OCI-LY1 (cell line): ENCODE measurements at regions not wholly inside any gene's neighbourhood (a gene's known extent, or its start where the extent isn't known, plus 50 kb on each side); places are given as distances from the start of the nearest gene placed in this dataset.

Experiments
- H2AFZ ChIP-seq: fragments of 200-600 bp; sonication (generic), shearing (Covaris generic); 2 replicates; pipeline ENCODE4 v1.6.0; 2014; ENCODE audit warnings: antibody characterized with exemption, mild to moderate bottlenecking, low read length
- H3F3A ChIP-seq: fragments of 200-600 bp; sonication (generic), shearing (Covaris generic); 2 replicates; pipeline ENCODE4 v1.6.0; 2014; ENCODE audit warnings: mild to moderate bottlenecking, antibody characterized with exemption, low read length, moderate library complexity; ENCODE audit not compliant: insufficient read depth
- H3K27ac ChIP-seq: fragments of 200-600 bp; sonication (generic); 2 replicates; pipeline ENCODE4 v1.5.1; 2014; ENCODE audit warnings: low read length, mixed run types, mild to moderate bottlenecking, low read depth; ENCODE audit not compliant: poor library complexity, severe bottlenecking
- H3K27me3 ChIP-seq: fragments of 200-600 bp; sonication (generic); 2 replicates; pipeline ENCODE4 v1.6.0; 2014; ENCODE audit warnings: antibody characterized with exemption, mild to moderate bottlenecking, low read length, moderate library complexity; ENCODE audit not compliant: insufficient read depth
- H3K36me3 ChIP-seq: fragments of 200-600 bp; sonication (generic); 2 replicates; pipeline ENCODE4 v1.6.1; 2014; ENCODE audit warnings: mild to moderate bottlenecking, antibody characterized with exemption, low read length, moderate library complexity, mixed read lengths; ENCODE audit not compliant: insufficient read depth
- H3K4me1 ChIP-seq: fragments of 200-600 bp; sonication (generic); 2 replicates; pipeline ENCODE4 v1.5.1; 2014; ENCODE audit warnings: mild to moderate bottlenecking, low read length, moderate library complexity; ENCODE audit not compliant: insufficient read depth, severe bottlenecking
- H3K4me2 ChIP-seq: fragments of 200-600 bp; sonication (generic), shearing (Covaris generic); 2 replicates; pipeline ENCODE4 v1.6.1; 2014; ENCODE audit warnings: low read length
- H3K4me3 ChIP-seq: fragments of 200-600 bp; sonication (generic); 2 replicates; pipeline ENCODE4 v1.5.1; 2014; ENCODE audit warnings: low read length, low read depth, mild to moderate bottlenecking, mixed read lengths; ENCODE audit not compliant: poor library complexity, severe bottlenecking
- H3K79me2 ChIP-seq: fragments of 200-600 bp; shearing (Covaris generic); 2 replicates; pipeline ENCODE4 v1.6.1; 2016; ENCODE audit warnings: mixed run types, low read length, mixed read lengths; ENCODE audit not compliant: insufficient read depth
- H3K9ac ChIP-seq: fragments of 200-600 bp; sonication (generic), shearing (Covaris generic); 2 replicates; pipeline ENCODE4 v1.6.1; 2014; ENCODE audit warnings: mild to moderate bottlenecking, low read length, mixed read lengths
- H3K9me2 ChIP-seq: fragments of 200-600 bp; sonication (generic), shearing (Covaris generic); 2 replicates; pipeline ENCODE4 v1.6.1; 2014; ENCODE audit warnings: low read depth, mild to moderate bottlenecking, low read length, mixed read lengths
- H3K9me3 ChIP-seq: fragments of 200-600 bp; shearing (Covaris generic); 2 replicates; pipeline ENCODE4 v1.6.1; 2014; ENCODE audit warnings: low read length, mixed read lengths
- H4K20me1 ChIP-seq: fragments of 200-600 bp; sonication (generic), shearing (Covaris generic); 2 replicates; pipeline ENCODE4 v1.6.0; 2016; ENCODE audit warnings: mild to moderate bottlenecking, low read length; ENCODE audit not compliant: insufficient read depth
- EZH2 ChIP-seq: fragments of 200-600 bp; sonication (generic), shearing (Covaris generic); IDR thresholded peaks from 2 replicates; pipeline ENCODE4 v1.8.0; 2017; ENCODE audit warnings: borderline replicate concordance, mixed run types, mild to moderate bottlenecking, antibody characterized with exemption, low read length, moderate library complexity, mixed read lengths
- TF ChIP-seq, protein P1 (sequence below): fragments of 200-600 bp; sonication (generic), shearing (Covaris generic); IDR thresholded peaks from 2 replicates; pipeline ENCODE4 v1.5.1; 2017; ENCODE audit warnings: mild to moderate bottlenecking, antibody characterized with exemption, low read length, moderate library complexity, mixed read lengths

DNA sequence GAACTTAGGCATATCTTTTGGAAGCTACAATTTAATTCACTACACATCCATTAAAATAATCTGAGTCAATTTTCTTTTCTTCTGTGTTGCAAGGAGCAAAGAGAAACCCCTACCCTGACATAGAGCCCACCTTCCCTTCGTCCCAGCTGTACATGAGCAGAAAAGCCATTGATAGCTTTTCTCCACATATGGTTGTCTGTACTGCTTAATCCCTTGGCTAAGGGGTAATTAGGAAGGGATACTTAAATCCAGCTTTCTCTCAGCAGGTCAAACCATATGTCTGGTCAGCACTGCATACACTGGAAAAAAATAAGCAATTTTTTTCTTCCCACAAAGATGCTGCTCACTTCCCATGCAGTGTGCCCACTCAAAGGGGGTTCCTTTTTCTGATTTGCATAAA, 94.7 kb upstream of the RAD23B start:
- H3K9me2 ChIP-seq: no peaks in the 10 kb centered on the region
- no peak overlapping the region for H3K4me2 ChIP-seq
- no peaks in the 10 kb centered on the region for H3K4me1 ChIP-seq
- H3K79me2 ChIP-seq: no peaks in the 10 kb centered on the region
- H3K4me3 ChIP-seq: no peak overlapping the region
- H2AFZ ChIP-seq: no peak overlapping the region
- no peak overlapping the region for H3K9ac ChIP-seq
- H3K27me3 ChIP-seq: no peaks in the 10 kb centered on the region; the same call in 1 of the 2 replicates
- no peaks in the 10 kb centered on the region for H3K9me3 ChIP-seq
- H3K27ac ChIP-seq: no peak overlapping the region
- no peaks in the 10 kb centered on the region for H4K20me1 ChIP-seq
- H3K36me3 ChIP-seq: no peaks in the 10 kb centered on the region
- TF ChIP-seq, protein P1, sequence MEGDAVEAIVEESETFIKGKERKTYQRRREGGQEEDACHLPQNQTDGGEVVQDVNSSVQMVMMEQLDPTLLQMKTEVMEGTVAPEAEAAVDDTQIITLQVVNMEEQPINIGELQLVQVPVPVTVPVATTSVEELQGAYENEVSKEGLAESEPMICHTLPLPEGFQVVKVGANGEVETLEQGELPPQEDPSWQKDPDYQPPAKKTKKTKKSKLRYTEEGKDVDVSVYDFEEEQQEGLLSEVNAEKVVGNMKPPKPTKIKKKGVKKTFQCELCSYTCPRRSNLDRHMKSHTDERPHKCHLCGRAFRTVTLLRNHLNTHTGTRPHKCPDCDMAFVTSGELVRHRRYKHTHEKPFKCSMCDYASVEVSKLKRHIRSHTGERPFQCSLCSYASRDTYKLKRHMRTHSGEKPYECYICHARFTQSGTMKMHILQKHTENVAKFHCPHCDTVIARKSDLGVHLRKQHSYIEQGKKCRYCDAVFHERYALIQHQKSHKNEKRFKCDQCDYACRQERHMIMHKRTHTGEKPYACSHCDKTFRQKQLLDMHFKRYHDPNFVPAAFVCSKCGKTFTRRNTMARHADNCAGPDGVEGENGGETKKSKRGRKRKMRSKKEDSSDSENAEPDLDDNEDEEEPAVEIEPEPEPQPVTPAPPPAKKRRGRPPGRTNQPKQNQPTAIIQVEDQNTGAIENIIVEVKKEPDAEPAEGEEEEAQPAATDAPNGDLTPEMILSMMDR: no peak
- no peak for TF ChIP-seq EZH2
- H3F3A ChIP-seq: no peaks in the 10 kb centered on the region

DNA sequence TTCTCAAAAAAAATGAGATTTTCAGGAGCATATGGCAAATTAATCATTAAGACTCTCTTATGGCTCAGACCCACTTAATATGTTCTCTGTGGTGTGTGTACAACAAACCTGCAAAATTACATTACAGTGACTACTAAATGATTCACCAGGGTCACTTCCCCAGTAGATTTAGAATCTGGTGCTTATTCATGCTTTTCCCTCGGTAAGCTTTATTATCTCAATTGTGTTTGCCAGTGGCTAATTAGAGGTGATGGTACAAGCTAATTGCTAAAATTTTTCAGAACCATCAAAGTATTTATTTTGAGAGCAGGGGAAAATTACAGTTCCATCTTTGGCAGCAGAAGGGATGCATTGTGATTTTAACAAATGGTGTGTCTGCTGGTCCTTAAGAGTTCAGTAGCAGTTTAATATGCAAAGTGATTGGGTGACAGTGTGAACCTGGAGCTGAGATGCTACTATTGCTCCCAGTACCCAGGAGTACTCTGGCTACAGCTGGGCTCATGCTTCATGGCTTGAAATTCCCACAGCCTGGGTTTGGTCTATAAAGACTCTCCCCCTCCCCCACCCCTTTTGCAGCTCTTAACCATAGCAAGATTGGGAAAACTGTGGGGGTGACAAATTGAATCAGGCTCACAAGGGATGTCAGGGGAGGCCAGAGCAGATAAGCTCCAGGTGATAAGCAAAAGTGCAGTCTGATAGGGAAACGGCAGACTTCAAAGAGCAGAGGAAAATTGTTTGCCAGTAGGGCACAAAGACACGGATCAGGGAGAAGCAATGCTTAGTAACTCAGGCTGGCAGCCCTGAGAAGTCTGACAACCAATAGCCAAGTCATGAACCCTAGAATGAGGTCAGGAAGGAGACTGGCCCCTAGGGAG, 92.8 kb upstream of the RAD23B start:
- TF ChIP-seq EZH2: no peak
- TF ChIP-seq, protein P1: no peak
- Histone ChIP-seq H3K4me2 (no peak overlapping the region), H4K20me1 (no peaks in the 10 kb centered on the region), H3K36me3 (no peaks in the 10 kb centered on the region), H3K79me2 (no peaks in the 10 kb centered on the region), H3F3A (no peaks in the 10 kb centered on the region), H3K9ac (no peak overlapping the region), H3K27ac (no peak overlapping the region), H3K27me3 (no peaks in the 10 kb centered on the region; the same call in 1 of the 2 replicates), H3K9me2 (no peaks in the 10 kb centered on the region), H3K4me1 (no peaks in the 10 kb centered on the region), H2AFZ (no peak overlapping the region), H3K9me3 (no peaks in the 10 kb centered on the region), H3K4me3 (no peak overlapping the region)

DNA sequence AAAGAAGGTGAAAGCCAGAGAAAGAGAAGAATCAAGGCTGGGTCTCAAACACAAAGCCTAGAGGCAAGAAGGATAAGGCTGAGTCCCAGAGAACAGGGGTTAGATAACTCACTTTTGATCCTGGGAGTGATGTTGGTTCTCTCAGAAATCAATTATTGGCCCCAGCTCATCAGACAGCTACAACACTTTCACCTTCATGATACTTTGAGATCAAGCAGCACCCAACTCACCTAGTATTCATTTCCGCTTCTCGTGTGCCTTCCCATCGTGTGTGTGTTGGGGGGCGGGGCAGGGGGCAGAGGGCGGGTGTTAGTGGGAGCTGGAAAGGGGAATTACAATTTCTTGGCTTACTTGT, 92.2 kb upstream of the RAD23B start:
- H3K4me2 ChIP-seq: no peak overlapping the region

More for the DNA sequence above, 92.2 kb upstream of the RAD23B start:
- no peak overlapping the region for H3K9ac ChIP-seq
- no peaks in the 10 kb centered on the region for H3F3A ChIP-seq
- no peaks in the 10 kb centered on the region; the same call in 1 of the 2 replicates for H3K27me3 ChIP-seq
- no peaks in the 10 kb centered on the region for H3K36me3 ChIP-seq
- H3K27ac ChIP-seq: no peak overlapping the region
- no peak overlapping the region for H3K4me3 ChIP-seq
- H4K20me1 ChIP-seq: no peaks in the 10 kb centered on the region
- TF ChIP-seq, protein P1: no peak
- no peak for TF ChIP-seq EZH2
- H3K79me2 ChIP-seq: no peaks in the 10 kb centered on the region
- H2AFZ ChIP-seq: no peak overlapping the region
- H3K9me3 ChIP-seq: no peaks in the 10 kb centered on the region
- no peaks in the 10 kb centered on the region for H3K9me2 ChIP-seq
- no peaks in the 10 kb centered on the region for H3K4me1 ChIP-seq
